Sigmoid colon (tissue), 3 donors: ENCODE measurements at regions not wholly inside any gene's neighbourhood (a gene's known extent, or its start where the extent isn't known, plus 50 kb on each side); places are given as distances from the start of the nearest gene placed in this dataset.

ENCODE experiments used
- CTCF ChIP-seq, 4 experiments: fragments of 450-650 bp in 3 of 4; fragments of 200-600 bp in 1 of 4; IDR thresholded peaks; one replicate each; pipeline ENCODE4 v1.5.1; 2016 to 2019; ENCODE audit warnings: antibody characterized with exemption in 4 of 4, mild to moderate bottlenecking in 3 of 4, moderate library complexity in 2 of 4
- POLR2A ChIP-seq, 2 donors: fragments of 450-650 bp; IDR thresholded peaks; one replicate each; pipeline ENCODE4 v1.6.1; 2016; ENCODE audit warnings: antibody characterized with exemption in 2 of 2, mild to moderate bottlenecking in 2 of 2, moderate library complexity in 2 of 2

GRCh38 chr3:26132942-26133341 lies 343.1 kb downstream of the OXSM start:
- TF ChIP-seq CTCF (IDR thresholded peaks at IDR 0.05) (no peak), POLR2A (IDR thresholded peaks at IDR 0.05) (no peak)
